ENCODE measurements at regions not wholly inside any gene's neighbourhood (a gene's known extent, or its start where the extent isn't known, plus 50 kb on each side); places are given as distances from the start of the nearest gene placed in this dataset.

- no peak for TF ChIP-seq EZH2 (IDR thresholded peaks at IDR 0.05; ENCODE audit: low read depth)
- no peak for TF ChIP-seq CTCF (conservative IDR thresholded peaks at IDR 0.05)
- H3K4me2 ChIP-seq: no peak overlapping the region
- no peak overlapping the region for H2AFZ ChIP-seq
- H3K79me2 ChIP-seq (ENCODE audit: low read depth): no peaks in the 10 kb centered on the region
- H3K4me1 ChIP-seq (replicated peaks; ENCODE audit: insufficient read depth): 0 out of 2 replicates have a peak, but pooled peaks cover 3% of the 10 kb centered on the region
- H4K20me1 ChIP-seq (ENCODE audit: insufficient read depth): no peaks in the 10 kb centered on the region
- no peak for DNase-seq
- H3K27me3 ChIP-seq (ENCODE audit: insufficient read depth, low read depth): no peaks in the 10 kb centered on the region
- no peaks in the 10 kb centered on the region for H3K9me2 ChIP-seq (ENCODE audit: insufficient read depth)
- no peaks in the 10 kb centered on the region; the same call in 1 of the 2 replicates for H3K9me3 ChIP-seq (ENCODE audit: insufficient read depth, low read depth)
- ChIA-PET CTCF (no interaction called here), POLR2A (ENCODE audit: unreplicated experiment) (no interaction called here)
- no TSS peak for BruUV-seq (replicated peaks)
- H3K27ac ChIP-seq: no peak overlapping the region
- H3K36me3 ChIP-seq (ENCODE audit: low read depth): no peaks in the 10 kb centered on the region
- no peaks in the 10 kb centered on the region for H3F3A ChIP-seq (ENCODE audit: insufficient read depth, low read depth)
- H3K4me3 ChIP-seq: no peak overlapping the region
- intact Hi-C loops (cut with micrococcal nuclease; ENCODE audit: unreplicated experiment): loop anchor here (10.0 kb wide), 2 partner anchors 188 to 768 kb away; no protein-coding TSS in a partner anchor
Observed at GRCh38 chr1:198462365-198463019, 78.0 kb downstream of the ATP6V1G3 start.

DNA sequence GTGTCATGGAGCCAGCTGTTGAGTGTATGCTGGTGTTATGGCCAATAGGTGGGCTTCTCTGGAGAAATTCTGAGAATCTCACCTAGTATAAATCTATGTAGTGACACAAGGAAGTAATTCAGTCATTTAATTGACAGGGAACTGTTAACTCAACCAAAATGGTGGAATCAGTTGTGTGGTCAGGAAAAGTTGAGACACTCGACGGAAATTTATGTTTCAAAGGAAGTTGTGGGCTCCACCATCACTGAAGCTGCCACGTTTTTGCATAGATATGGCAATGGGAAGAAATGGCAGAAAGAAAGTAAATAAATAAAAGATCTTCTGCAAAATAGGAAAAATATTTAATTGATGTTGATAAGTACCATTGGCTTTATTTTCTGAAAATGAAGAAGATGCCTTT is 84.5 kb downstream of the ATP6V1G3 start:
- Histone ChIP-seq H3K9me2 (ENCODE audit: insufficient read depth) (no peaks in the 10 kb centered on the region), H3K27ac (no peak overlapping the region), H3K9me3 (ENCODE audit: insufficient read depth, low read depth) (0 out of 2 replicates have a peak, but pooled peaks cover 5% of the 10 kb centered on the region), H3K27me3 (ENCODE audit: insufficient read depth, low read depth) (no peaks in the 10 kb centered on the region), H3K4me1 (replicated peaks; ENCODE audit: insufficient read depth) (no peaks in the 10 kb centered on the region), H3K36me3 (ENCODE audit: low read depth) (no peaks in the 10 kb centered on the region), H2AFZ (no peak overlapping the region), H4K20me1 (ENCODE audit: insufficient read depth) (no peaks in the 10 kb centered on the region), H3K79me2 (ENCODE audit: low read depth) (no peaks in the 10 kb centered on the region), H3K4me3 (no peak overlapping the region), H3F3A (ENCODE audit: insufficient read depth, low read depth) (no peaks in the 10 kb centered on the region), H3K4me2 (no peak overlapping the region)
- no peak for DNase-seq
- BruUV-seq (replicated peaks): no TSS peak
- ChIA-PET CTCF (interaction anchor here (0.6 kb wide), 1 partner anchor 936 kb away, joined by 3 read pairs; no protein-coding TSS in a partner anchor), POLR2A (ENCODE audit: unreplicated experiment) (no interaction called here)
- no peak for TF ChIP-seq EZH2 (IDR thresholded peaks at IDR 0.05; ENCODE audit: low read depth)
- TF ChIP-seq CTCF (conservative IDR thresholded peaks at IDR 0.05): no peak
- intact Hi-C loops (cut with micrococcal nuclease; ENCODE audit: unreplicated experiment): no loop called here

- Histone ChIP-seq H3K27me3 (ENCODE audit: insufficient read depth, low read depth) (no peaks in the 10 kb centered on the region), H3K27ac (peak overlapping the region; percentile 79), H2AFZ (0 out of 2 replicates have a peak overlapping the region, but pooled peaks have one; percentile 15), H3F3A (ENCODE audit: insufficient read depth, low read depth) (peaks cover 14% of the 10 kb centered on the region), H3K79me2 (ENCODE audit: low read depth) (no peaks in the 10 kb centered on the region), H3K4me1 (replicated peaks; ENCODE audit: insufficient read depth) (peaks cover 21% of the 10 kb centered on the region), H3K9me3 (ENCODE audit: insufficient read depth, low read depth) (peaks cover 19% of the 10 kb centered on the region; the same call in 1 of the 2 replicates), H3K36me3 (ENCODE audit: low read depth) (no peaks in the 10 kb centered on the region), H3K9me2 (ENCODE audit: insufficient read depth) (no peaks in the 10 kb centered on the region), H3K4me2 (peak overlapping the region; percentile 53), H3K4me3 (peak overlapping the region; percentile 21; the same call in 1 of the 2 replicates), H4K20me1 (ENCODE audit: insufficient read depth) (no peaks in the 10 kb centered on the region)
- CTCF ChIA-PET: no interaction called here
- BruUV-seq (replicated peaks): TSS peak; percentile 22
- POLR2A ChIA-PET (ENCODE audit: unreplicated experiment): interaction anchor here (0.7 kb wide), 1 partner anchor 129 kb away, joined by 14 read pairs; no protein-coding TSS in a partner anchor
- TF ChIP-seq EZH2 (IDR thresholded peaks at IDR 0.05; ENCODE audit: low read depth): no peak
- no peak for TF ChIP-seq CTCF (conservative IDR thresholded peaks at IDR 0.05)
- intact Hi-C loops (cut with micrococcal nuclease; ENCODE audit: unreplicated experiment): loop anchor here (2.0 to 10.0 kb wide), 3 partner anchors 15 to 675 kb away; partner anchors contain the start of gene DENND1B
- peak in 1 of 2 experiments; percentile 37 for DNase-seq
Observed at GRCh38 chr1:198449727-198450433, 90.6 kb downstream of the ATP6V1G3 start.
